ENCODE measurements at regions not wholly inside any gene's neighbourhood (a gene's known extent, or its start where the extent isn't known, plus 50 kb on each side); places are given as distances from the start of the nearest gene placed in this dataset.

GRCh38 chr1:81453367-81453703 lies 347.4 kb upstream of the ADGRL2 start:
- Histone ChIP-seq H3K36me3 (ENCODE audit: control insufficient read depth in 4 of 4, insufficient read depth in 3 of 4, low read depth in 1 of 4, low read length in 3 of 4) (no peaks in the 10 kb centered on the region), H3K4me1 (ENCODE audit: control insufficient read depth in 4 of 4, insufficient read depth in 4 of 4, low read length in 3 of 4) (peaks cover 0 to 1% (median 0%) of the 10 kb centered on the region in 4 donors), H3K27ac (ENCODE audit: low read depth in 1 of 2, low read length in 2 of 2) (no peak overlapping the region), H3K9ac (ENCODE audit: low read depth in 1 of 2, low read length in 2 of 2) (no peak overlapping the region), H3K27me3 (ENCODE audit: control insufficient read depth in 4 of 4, insufficient read depth in 4 of 4, low read length in 3 of 4) (no peaks in the 10 kb centered on the region), H3K4me3 (ENCODE audit: low read depth in 1 of 3, low read length in 3 of 3) (no peak overlapping the region), H3K9me3 (ENCODE audit: control insufficient read depth in 4 of 4, low read length in 3 of 4) (no peaks in the 10 kb centered on the region)
- 69% methylated on average over 2 of the region's 2 CpGs for whole genome bisulfite sequencing
- TF ChIP-seq RAD21 (IDR thresholded peaks at IDR 0.05): no peak
- no peak for TF ChIP-seq ATF3 (IDR thresholded peaks at IDR 0.05)
- TF ChIP-seq YY1 (IDR thresholded peaks at IDR 0.05): no peak
- no peak for TF ChIP-seq HNF4A (conservative IDR thresholded peaks at IDR 0.05)
- no peak for DNase-seq (ENCODE audit: low spot score)

GRCh38 chr1:81452693-81453366 lies 347.9 kb upstream of the ADGRL2 start:
- TF ChIP-seq FOXA2 (IDR thresholded peaks at IDR 0.05): no peak
- TF ChIP-seq MAX (IDR thresholded peaks at IDR 0.05): no peak
- no peak for TF ChIP-seq ZBTB33 (IDR thresholded peaks at IDR 0.05)
- no peak for TF ChIP-seq YY1 (IDR thresholded peaks at IDR 0.05)
- no peak for TF ChIP-seq JUND (IDR thresholded peaks at IDR 0.05)
- TF ChIP-seq GABPA (IDR thresholded peaks at IDR 0.05 in 1 of 2, conservative IDR thresholded peaks at IDR 0.05 in 1 of 2): no peak
- TF ChIP-seq TAF1 (conservative IDR thresholded peaks at IDR 0.05): no peak
- TF ChIP-seq CTCF (IDR thresholded peaks at IDR 0.05; ENCODE audit: low read depth, low read length, missing input control): no peak
- TF ChIP-seq HNF4G (IDR thresholded peaks at IDR 0.05): no peak
- no peak for TF ChIP-seq ATF3 (IDR thresholded peaks at IDR 0.05)
- no peak for TF ChIP-seq RXRA (IDR thresholded peaks at IDR 0.05)
- TF ChIP-seq RAD21 (IDR thresholded peaks at IDR 0.05): no peak
- H3K4me1 ChIP-seq (ENCODE audit: control insufficient read depth in 4 of 4, insufficient read depth in 4 of 4, low read length in 3 of 4): peaks cover 0 to 1% (median 0%) of the 10 kb centered on the region in 4 donors
- no peaks in the 10 kb centered on the region for H3K27me3 ChIP-seq (ENCODE audit: control insufficient read depth in 4 of 4, insufficient read depth in 4 of 4, low read length in 3 of 4)
- no peak overlapping the region for H3K27ac ChIP-seq (ENCODE audit: low read depth in 1 of 2, low read length in 2 of 2)
- no peak overlapping the region for H3K9ac ChIP-seq (ENCODE audit: low read depth in 1 of 2, low read length in 2 of 2)
- no peaks in the 10 kb centered on the region for H3K9me3 ChIP-seq (ENCODE audit: control insufficient read depth in 4 of 4, low read length in 3 of 4)
- H3K36me3 ChIP-seq (ENCODE audit: control insufficient read depth in 4 of 4, insufficient read depth in 3 of 4, low read depth in 1 of 4, low read length in 3 of 4): no peaks in the 10 kb centered on the region
- WGBS: 74% methylated on average over 7 of the region's 7 CpGs
- no peak for DNase-seq (ENCODE audit: low spot score)
- no peak overlapping the region for H3K4me3 ChIP-seq (ENCODE audit: low read depth in 1 of 3, low read length in 3 of 3)

- WGBS: 94% methylated on average over 2 of the region's 2 CpGs
- Histone ChIP-seq H3K36me3 (ENCODE audit: control insufficient read depth in 4 of 4, insufficient read depth in 3 of 4, low read depth in 1 of 4, low read length in 3 of 4) (no peaks in the 10 kb centered on the region), H3K9me3 (ENCODE audit: control insufficient read depth in 4 of 4, low read length in 3 of 4) (no peaks in the 10 kb centered on the region), H3K9ac (ENCODE audit: low read depth in 1 of 2, low read length in 2 of 2) (no peak overlapping the region), H3K27me3 (ENCODE audit: control insufficient read depth in 4 of 4, insufficient read depth in 4 of 4, low read length in 3 of 4) (no peaks in the 10 kb centered on the region), H3K4me3 (ENCODE audit: low read depth in 1 of 3, low read length in 3 of 3) (no peak overlapping the region), H3K4me1 (ENCODE audit: control insufficient read depth in 4 of 4, insufficient read depth in 4 of 4, low read length in 3 of 4) (peaks cover 0 to 1% (median 0%) of the 10 kb centered on the region in 4 donors), H3K27ac (ENCODE audit: low read depth in 1 of 2, low read length in 2 of 2) (no peak overlapping the region)
- no peak for DNase-seq (ENCODE audit: low spot score)
- TF ChIP-seq ZBTB33 (IDR thresholded peaks at IDR 0.05) (no peak), RAD21 (IDR thresholded peaks at IDR 0.05) (no peak), FOXA2 (IDR thresholded peaks at IDR 0.05) (no peak), JUND (IDR thresholded peaks at IDR 0.05) (no peak), YY1 (IDR thresholded peaks at IDR 0.05) (no peak), CTCF (IDR thresholded peaks at IDR 0.05; ENCODE audit: low read depth, low read length, missing input control) (no peak), SP1 (IDR thresholded peaks at IDR 0.05) (no peak)
Observed at GRCh38 chr1:81449786-81450185, 350.9 kb upstream of the ADGRL2 start.

Data from liver (tissue), 8 donors.